HCT116 (cell line): ENCODE measurements at regions not wholly inside any gene's neighbourhood (a gene's known extent, or its start where the extent isn't known, plus 50 kb on each side); places are given as distances from the start of the nearest gene placed in this dataset.

Experiments used
- ATAC-seq: fragments of 200-7000 bp; cut with Tn5 transposase; 2 replicates; pipeline ENCODE4 v1.9.1; 2020; ENCODE audit warnings: mild to moderate bottlenecking, moderate library complexity
- BruUV-seq: library from RNA; stranded (reverse); fragments of 400-500 nt; replicated peaks from 2 replicates; lab custom pipeline; 2021; lab: Mats Ljungman, UMichigan
- CTCF ChIA-PET: fragments of 300-600 bp; sonication (Branson Sonifier 250); formaldehyde crosslinking; loops from one replicate; lab custom pipeline; 2021; ENCODE audit warnings: antibody characterized with exemption; lab: Charles Lee
- POLR2A ChIA-PET: fragments of 300-600, 350-600 bp; sonication (Branson Sonifier 250); formaldehyde crosslinking; loops from one replicate; lab custom pipeline; 2021; ENCODE audit warnings: antibody characterized with exemption; lab: Charles Lee
- RAD21 ChIA-PET, 2 experiments: fragments of 300-600 bp; sonication (Branson Sonifier 250); formaldehyde crosslinking; loops; one replicate each; lab custom pipeline; 2023; ENCODE audit warnings: low total read pairs in 2 of 2; ENCODE audit not compliant: uncharacterized antibody in 2 of 2, unreplicated experiment in 2 of 2, low non-redundant PET in 1 of 2; lab: Charles Lee
- DNase-seq: peaks from one replicate; pipeline ENCODE4 v3.0.0-alpha.2; 2010; ENCODE audit warnings: low read depth, low spot score
- H2AFZ ChIP-seq: fragments of 200-600 bp; shearing (Covaris generic), sonication (generic); 2 replicates; pipeline ENCODE4 v1.6.1; 2017; ENCODE audit warnings: low read depth, mixed run types, mixed read lengths, antibody characterized with exemption, low read length; ENCODE audit not compliant: poor library complexity, severe bottlenecking
- H3K27ac ChIP-seq: 2 replicates; pipeline ENCODE4 v1.5.1; 2012; ENCODE audit warnings: low read depth, low read length
- H3K27me3 ChIP-seq: fragments of 200-600 bp; sonication (generic); 2 replicates; pipeline ENCODE4 v1.6.1; 2016; ENCODE audit warnings: mixed run types, low read length, mixed read lengths; ENCODE audit not compliant: insufficient read depth
- H3K36me3 ChIP-seq, 2 experiments: fragments of 200-500 bp in 1 of 2; fragments of 200-600 bp in 1 of 2; sonication (Bioruptor generic) in 1 of 2; sonication (generic) in 1 of 2; 2 replicates each; pipeline versions ENCODE4 v1.5.1 to v1.6.1; 2014 to 2016; ENCODE audit warnings: low read length in 2 of 2, inconsistent platforms in 1 of 2, mixed read lengths in 1 of 2, mixed run types in 1 of 2; ENCODE audit not compliant: insufficient read depth in 2 of 2, control insufficient read depth in 1 of 2
- H3K4me1 ChIP-seq, 2 experiments: fragments of 200-600 bp in 1 of 2; sonication (generic) in 1 of 2; 2 replicates each; pipeline versions ENCODE4 v1.5.1 to v1.6.1; 2012 to 2017; ENCODE audit warnings: low read length in 2 of 2, inconsistent platforms in 1 of 2, mild to moderate bottlenecking in 1 of 2, mixed read lengths in 1 of 2, mixed run types in 1 of 2, moderate library complexity in 1 of 2; ENCODE audit not compliant: insufficient read depth in 2 of 2, control insufficient read depth in 1 of 2
- H3K4me2 ChIP-seq: fragments of 200-600 bp; sonication (generic); 2 replicates; pipeline ENCODE4 v1.6.1; 2017; ENCODE audit warnings: mixed run types, low read length, mixed read lengths
- H3K4me3 ChIP-seq, 2 experiments: fragments of 200-600 bp in 1 of 2; sonication (generic) in 1 of 2; replicated peaks in 1 of 2; 2 replicates each; pipeline ENCODE4 v1.5.1; 2011 to 2016; ENCODE audit warnings: low read length in 2 of 2, control low read depth in 1 of 2, low read depth in 1 of 2, mild to moderate bottlenecking in 1 of 2, mixed read lengths in 1 of 2, mixed run types in 1 of 2
- H3K79me2 ChIP-seq: fragments of 200-600 bp; sonication (generic); 2 replicates; pipeline ENCODE4 v1.6.1; 2017; ENCODE audit warnings: mild to moderate bottlenecking, mixed run types, low read length, moderate library complexity, mixed read lengths; ENCODE audit not compliant: insufficient read depth
- H3K9ac ChIP-seq: fragments of 200-600 bp; sonication (generic); 2 replicates; pipeline ENCODE4 v1.6.1; 2016; ENCODE audit warnings: low read length, mixed read lengths
- H3K9me2 ChIP-seq: fragments of 200-600 bp; sonication (generic), shearing (Covaris generic); 2 replicates; pipeline ENCODE4 v1.6.1; 2017; ENCODE audit warnings: mixed run types, mild to moderate bottlenecking, moderate library complexity; ENCODE audit not compliant: insufficient read depth
- H3K9me3 ChIP-seq, 2 experiments: fragments of 200-500 bp in 1 of 2; fragments of 200-600 bp in 1 of 2; sonication (Bioruptor generic) in 1 of 2; sonication (generic) in 1 of 2; 2 replicates each; pipeline ENCODE4 v1.6.1; 2014 to 2017; ENCODE audit warnings: low read length in 2 of 2, mixed read lengths in 2 of 2, inconsistent platforms in 1 of 2, low read depth in 1 of 2, mild to moderate bottlenecking in 1 of 2, mixed run types in 1 of 2, moderate library complexity in 1 of 2; ENCODE audit not compliant: control insufficient read depth in 1 of 2, insufficient read depth in 1 of 2
- H4K20me1 ChIP-seq: fragments of 200-600 bp; sonication (generic), shearing (Covaris generic); 2 replicates; pipeline ENCODE4 v1.6.1; 2017; ENCODE audit warnings: mixed run types, mild to moderate bottlenecking, moderate library complexity; ENCODE audit not compliant: insufficient read depth
- CBX3 ChIP-seq: IDR thresholded peaks from 2 replicates; pipeline ENCODE4 v1.6.1; 2012; ENCODE audit warnings: low read depth
- CEBPB ChIP-seq: IDR thresholded peaks from 2 replicates; pipeline ENCODE4 v1.6.1; 2012; ENCODE audit warnings: low read depth
- EZH2 ChIP-seq: fragments of 200-600 bp; sonication (generic); IDR thresholded peaks from 2 replicates; pipeline ENCODE4 v1.6.1; 2017; ENCODE audit warnings: antibody characterized with exemption, mixed run types
- EZH2phosphoT487 ChIP-seq: fragments of 200-600 bp; IDR thresholded peaks from 2 replicates; pipeline ENCODE4 v1.6.1; 2018; ENCODE audit warnings: antibody characterized with exemption, borderline replicate concordance
- FOSL1 ChIP-seq: IDR thresholded peaks from 2 replicates; pipeline ENCODE4 v1.6.1; 2012; ENCODE audit warnings: low read depth
- JUND ChIP-seq: IDR thresholded peaks from 2 replicates; pipeline ENCODE4 v1.6.1; 2012
- POLR2A ChIP-seq: IDR thresholded peaks from 2 replicates; pipeline ENCODE4 v1.7.0; 2011; ENCODE audit warnings: borderline replicate concordance; ENCODE audit not compliant: insufficient read depth, insufficient read length; ENCODE audit errors: extremely low read depth
- POLR2AphosphoS5 ChIP-seq: IDR thresholded peaks from 2 replicates; pipeline ENCODE4 v1.6.1; 2011; ENCODE audit warnings: mild to moderate bottlenecking, low read depth, low read length, moderate library complexity
- RAD21 ChIP-seq: IDR thresholded peaks from 2 replicates; pipeline ENCODE4 v1.6.1; 2012; ENCODE audit warnings: low read depth, mild to moderate bottlenecking
- SIN3A ChIP-seq: IDR thresholded peaks from 2 replicates; pipeline ENCODE4 v1.6.1; 2012; ENCODE audit warnings: low read depth
- SP1 ChIP-seq: IDR thresholded peaks from 2 replicates; pipeline ENCODE4 v1.6.1; 2012; ENCODE audit warnings: low read depth
- SRF ChIP-seq: IDR thresholded peaks from 2 replicates; pipeline ENCODE4 v1.6.1; 2012; ENCODE audit warnings: low read depth
- TCF7L2 ChIP-seq: IDR thresholded peaks from 2 replicates; pipeline ENCODE4 v1.7.0; 2011; ENCODE audit warnings: borderline replicate concordance, inconsistent platforms; ENCODE audit not compliant: insufficient read depth, insufficient read length; ENCODE audit errors: extremely low read depth
- ZFX ChIP-seq: fragments of 450-650 bp; IDR thresholded peaks from 2 replicates; pipeline ENCODE4 v1.6.1; 2017
- ZNF274 ChIP-seq: fragments of 200-500 bp; sonication (Bioruptor generic); IDR thresholded peaks from 2 replicates; pipeline ENCODE4 v1.6.1; 2014; ENCODE audit warnings: mild to moderate bottlenecking, low read depth, low read length, inconsistent platforms
- intact Hi-C: fragments of 100-400 bp; cut with micrococcal nuclease; formaldehyde crosslinking; loops from 2 replicates; pipeline ENCODE4 v1.10.0; 2022
- TF ChIP-seq, protein P1 (sequence below), 3 experiments: fragments of 200-600 bp in 1 of 3; sonication (generic) in 1 of 3; IDR thresholded peaks in 2 of 3; conservative IDR thresholded peaks in 1 of 3; 2 replicates each; pipeline ENCODE4 v1.5.1; 2012 to 2017; ENCODE audit warnings: low read depth in 2 of 3, low read length in 2 of 3, antibody characterized with exemption in 1 of 3, borderline replicate concordance in 1 of 3, control low read depth in 1 of 3, mild to moderate bottlenecking in 1 of 3, mixed read lengths in 1 of 3, mixed run types in 1 of 3, moderate library complexity in 1 of 3; ENCODE audit not compliant: insufficient read depth in 1 of 3
- TF ChIP-seq, protein P2 (sequence below): IDR thresholded peaks from 2 replicates; pipeline ENCODE4 v1.6.1; 2011; ENCODE audit warnings: mild to moderate bottlenecking, low read length, moderate library complexity; ENCODE audit not compliant: insufficient replicate concordance; ENCODE audit errors: extremely low read depth
- TF ChIP-seq, protein P3 (sequence below): IDR thresholded peaks from 2 replicates; pipeline ENCODE4 v1.6.1; 2012; ENCODE audit warnings: low read depth
- TF ChIP-seq, protein P4 (sequence below): IDR thresholded peaks from 2 replicates; pipeline ENCODE4 v1.6.1; 2012

DNA sequence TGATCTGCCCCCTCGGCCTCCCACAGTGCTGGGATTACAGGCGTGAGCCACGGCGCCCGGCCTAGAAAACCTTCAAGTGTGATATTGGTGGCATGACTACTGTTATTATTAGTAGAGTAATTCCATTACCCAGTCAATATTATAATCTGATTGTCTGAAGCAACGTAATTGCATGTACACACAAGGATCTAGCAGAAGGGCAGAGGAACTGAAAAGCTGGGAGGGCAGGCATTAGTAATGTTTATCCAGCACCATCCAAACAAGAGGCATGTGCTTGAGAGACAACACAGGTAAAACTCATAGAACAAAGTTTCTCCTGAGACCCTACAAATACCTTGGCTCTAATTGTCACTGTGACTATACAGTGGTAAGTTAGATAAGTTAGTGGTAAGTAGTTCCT, 56.2 kb upstream of the ITM2B start:
- Histone ChIP-seq H4K20me1 (no peaks in the 10 kb centered on the region), H3K4me1 (no peaks in the 10 kb centered on the region), H2AFZ (no peak overlapping the region), H3K9me2 (no peaks in the 10 kb centered on the region), H3K27me3 (no peaks in the 10 kb centered on the region), H3K36me3 (no peaks in the 10 kb centered on the region), H3K27ac (no peak overlapping the region), H3K79me2 (no peaks in the 10 kb centered on the region), H3K4me3 (no peak overlapping the region), H3K4me2 (no peak overlapping the region), H3K9ac (no peak overlapping the region), H3K9me3 (no peaks in the 10 kb centered on the region)
- no peak for DNase-seq
- ATAC-seq, result no peak
- intact Hi-C loops, result no loop called here
- no TSS peak for BruUV-seq
- TF ChIP-seq, protein P1, sequence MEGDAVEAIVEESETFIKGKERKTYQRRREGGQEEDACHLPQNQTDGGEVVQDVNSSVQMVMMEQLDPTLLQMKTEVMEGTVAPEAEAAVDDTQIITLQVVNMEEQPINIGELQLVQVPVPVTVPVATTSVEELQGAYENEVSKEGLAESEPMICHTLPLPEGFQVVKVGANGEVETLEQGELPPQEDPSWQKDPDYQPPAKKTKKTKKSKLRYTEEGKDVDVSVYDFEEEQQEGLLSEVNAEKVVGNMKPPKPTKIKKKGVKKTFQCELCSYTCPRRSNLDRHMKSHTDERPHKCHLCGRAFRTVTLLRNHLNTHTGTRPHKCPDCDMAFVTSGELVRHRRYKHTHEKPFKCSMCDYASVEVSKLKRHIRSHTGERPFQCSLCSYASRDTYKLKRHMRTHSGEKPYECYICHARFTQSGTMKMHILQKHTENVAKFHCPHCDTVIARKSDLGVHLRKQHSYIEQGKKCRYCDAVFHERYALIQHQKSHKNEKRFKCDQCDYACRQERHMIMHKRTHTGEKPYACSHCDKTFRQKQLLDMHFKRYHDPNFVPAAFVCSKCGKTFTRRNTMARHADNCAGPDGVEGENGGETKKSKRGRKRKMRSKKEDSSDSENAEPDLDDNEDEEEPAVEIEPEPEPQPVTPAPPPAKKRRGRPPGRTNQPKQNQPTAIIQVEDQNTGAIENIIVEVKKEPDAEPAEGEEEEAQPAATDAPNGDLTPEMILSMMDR (IDR thresholded peaks at IDR 0.05 in 2 of 3, conservative IDR thresholded peaks at IDR 0.05 in 1 of 3; ENCODE audit: borderline replicate concordance in 1 of 3, insufficient read depth in 1 of 3, low read depth in 2 of 3, low read length in 2 of 3), result no peak
- TF ChIP-seq TCF7L2, result no peak
- TF ChIP-seq EZH2, result no peak
- no peak for TF ChIP-seq EZH2phosphoT487
- TF ChIP-seq ZFX, result no peak
- TF ChIP-seq CEBPB, result no peak
- TF ChIP-seq, protein P2, sequence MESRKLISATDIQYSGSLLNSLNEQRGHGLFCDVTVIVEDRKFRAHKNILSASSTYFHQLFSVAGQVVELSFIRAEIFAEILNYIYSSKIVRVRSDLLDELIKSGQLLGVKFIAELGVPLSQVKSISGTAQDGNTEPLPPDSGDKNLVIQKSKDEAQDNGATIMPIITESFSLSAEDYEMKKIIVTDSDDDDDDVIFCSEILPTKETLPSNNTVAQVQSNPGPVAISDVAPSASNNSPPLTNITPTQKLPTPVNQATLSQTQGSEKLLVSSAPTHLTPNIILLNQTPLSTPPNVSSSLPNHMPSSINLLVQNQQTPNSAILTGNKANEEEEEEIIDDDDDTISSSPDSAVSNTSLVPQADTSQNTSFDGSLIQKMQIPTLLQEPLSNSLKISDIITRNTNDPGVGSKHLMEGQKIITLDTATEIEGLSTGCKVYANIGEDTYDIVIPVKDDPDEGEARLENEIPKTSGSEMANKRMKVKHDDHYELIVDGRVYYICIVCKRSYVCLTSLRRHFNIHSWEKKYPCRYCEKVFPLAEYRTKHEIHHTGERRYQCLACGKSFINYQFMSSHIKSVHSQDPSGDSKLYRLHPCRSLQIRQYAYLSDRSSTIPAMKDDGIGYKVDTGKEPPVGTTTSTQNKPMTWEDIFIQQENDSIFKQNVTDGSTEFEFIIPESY, result no peak
- no peak for TF ChIP-seq POLR2AphosphoS5
- no peak for TF ChIP-seq ZNF274
- TF ChIP-seq POLR2A, result no peak
- TF ChIP-seq SP1, result no peak
- no peak for TF ChIP-seq FOSL1
- no peak for TF ChIP-seq RAD21
- TF ChIP-seq, protein P3, sequence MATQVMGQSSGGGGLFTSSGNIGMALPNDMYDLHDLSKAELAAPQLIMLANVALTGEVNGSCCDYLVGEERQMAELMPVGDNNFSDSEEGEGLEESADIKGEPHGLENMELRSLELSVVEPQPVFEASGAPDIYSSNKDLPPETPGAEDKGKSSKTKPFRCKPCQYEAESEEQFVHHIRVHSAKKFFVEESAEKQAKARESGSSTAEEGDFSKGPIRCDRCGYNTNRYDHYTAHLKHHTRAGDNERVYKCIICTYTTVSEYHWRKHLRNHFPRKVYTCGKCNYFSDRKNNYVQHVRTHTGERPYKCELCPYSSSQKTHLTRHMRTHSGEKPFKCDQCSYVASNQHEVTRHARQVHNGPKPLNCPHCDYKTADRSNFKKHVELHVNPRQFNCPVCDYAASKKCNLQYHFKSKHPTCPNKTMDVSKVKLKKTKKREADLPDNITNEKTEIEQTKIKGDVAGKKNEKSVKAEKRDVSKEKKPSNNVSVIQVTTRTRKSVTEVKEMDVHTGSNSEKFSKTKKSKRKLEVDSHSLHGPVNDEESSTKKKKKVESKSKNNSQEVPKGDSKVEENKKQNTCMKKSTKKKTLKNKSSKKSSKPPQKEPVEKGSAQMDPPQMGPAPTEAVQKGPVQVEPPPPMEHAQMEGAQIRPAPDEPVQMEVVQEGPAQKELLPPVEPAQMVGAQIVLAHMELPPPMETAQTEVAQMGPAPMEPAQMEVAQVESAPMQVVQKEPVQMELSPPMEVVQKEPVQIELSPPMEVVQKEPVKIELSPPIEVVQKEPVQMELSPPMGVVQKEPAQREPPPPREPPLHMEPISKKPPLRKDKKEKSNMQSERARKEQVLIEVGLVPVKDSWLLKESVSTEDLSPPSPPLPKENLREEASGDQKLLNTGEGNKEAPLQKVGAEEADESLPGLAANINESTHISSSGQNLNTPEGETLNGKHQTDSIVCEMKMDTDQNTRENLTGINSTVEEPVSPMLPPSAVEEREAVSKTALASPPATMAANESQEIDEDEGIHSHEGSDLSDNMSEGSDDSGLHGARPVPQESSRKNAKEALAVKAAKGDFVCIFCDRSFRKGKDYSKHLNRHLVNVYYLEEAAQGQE, result no peak
- TF ChIP-seq JUND, result no peak
- no peak for TF ChIP-seq CBX3
- no peak for TF ChIP-seq SRF
- TF ChIP-seq, protein P4, sequence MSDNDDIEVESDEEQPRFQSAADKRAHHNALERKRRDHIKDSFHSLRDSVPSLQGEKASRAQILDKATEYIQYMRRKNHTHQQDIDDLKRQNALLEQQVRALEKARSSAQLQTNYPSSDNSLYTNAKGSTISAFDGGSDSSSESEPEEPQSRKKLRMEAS, result no peak
- no peak for TF ChIP-seq SIN3A
- RAD21 ChIA-PET, result no interaction called here
- CTCF ChIA-PET, result no interaction called here
- POLR2A ChIA-PET, result no interaction called here
